Calu3 (cell line): ENCODE measurements at regions not wholly inside any gene's neighbourhood (a gene's known extent, or its start where the extent isn't known, plus 50 kb on each side); places are given as distances from the start of the nearest gene placed in this dataset.

Experiments
- BruUV-seq: library from RNA; stranded (reverse); fragments of 400-500 nt; replicated peaks from 2 replicates; lab custom pipeline; 2021; lab: Mats Ljungman, UMichigan
- CTCF ChIA-PET: fragments of 300-600 bp; sonication (Branson Sonifier 250); formaldehyde crosslinking; loops from one replicate; lab custom pipeline; 2022; ENCODE audit warnings: antibody characterized with exemption; lab: Charles Lee
- DNase-seq: peaks from one replicate; pipeline ENCODE4 v3.0.0; 2022
- H3K27ac Mint-ChIP-seq: one replicate; pipeline ENCODE4 v1.8.0; 2022; ENCODE audit warnings: mixed read lengths; ENCODE audit not compliant: unreplicated experiment
- H3K27me3 Mint-ChIP-seq: one replicate; pipeline ENCODE4 v1.8.0; 2022; ENCODE audit warnings: mixed read lengths; ENCODE audit not compliant: unreplicated experiment
- H3K36me3 Mint-ChIP-seq: one replicate; pipeline ENCODE4 v1.8.0; 2022; ENCODE audit warnings: mild to moderate bottlenecking, moderate library complexity, mixed read lengths; ENCODE audit not compliant: insufficient read depth, unreplicated experiment
- H3K4me1 Mint-ChIP-seq: one replicate; pipeline ENCODE4 v1.8.0; 2022; ENCODE audit warnings: mild to moderate bottlenecking, low read depth, mixed read lengths; ENCODE audit not compliant: unreplicated experiment
- H3K4me3 Mint-ChIP-seq: one replicate; pipeline ENCODE4 v1.8.0; 2022; ENCODE audit warnings: mild to moderate bottlenecking, low read depth, moderate library complexity, mixed read lengths; ENCODE audit not compliant: unreplicated experiment
- H3K9me3 Mint-ChIP-seq: one replicate; pipeline ENCODE4 v1.8.0; 2022; ENCODE audit warnings: low read depth, mixed read lengths; ENCODE audit not compliant: unreplicated experiment
- CTCF ChIP-seq: fragments of 200-600 bp; IDR thresholded peaks from one replicate; pipeline ENCODE4 v1.8.0; 2022; ENCODE audit warnings: antibody characterized with exemption; ENCODE audit not compliant: unreplicated experiment
- intact Hi-C: fragments of 100-400 bp; cut with micrococcal nuclease; formaldehyde crosslinking; loops from one replicate; pipeline ENCODE4 v1.10.0; 2022; ENCODE audit not compliant: unreplicated experiment

GRCh38 chr14:104343690-104344640 lies 205.6 kb downstream of the KIF26A start:
- BruUV-seq = no TSS peak
- peaks cover 93% of the 10 kb centered on the region for H3K27me3 Mint-ChIP-seq
- H3K9me3 Mint-ChIP-seq = peaks cover 3% of the 10 kb centered on the region
- intact Hi-C loops = no loop called here
- no peak for DNase-seq
- no peak overlapping the region for H3K27ac Mint-ChIP-seq
- CTCF ChIA-PET = no interaction called here
- no peaks in the 10 kb centered on the region for H3K36me3 Mint-ChIP-seq
- no peak overlapping the region for H3K4me3 Mint-ChIP-seq
- no peak for TF ChIP-seq CTCF
- H3K4me1 Mint-ChIP-seq = no peaks in the 10 kb centered on the region

- DNase-seq = no peak
- CTCF ChIA-PET = no interaction called here
These were observed 206.6 kb downstream of the KIF26A start for GRCh38 chr14:104344818-104345620.

DNA sequence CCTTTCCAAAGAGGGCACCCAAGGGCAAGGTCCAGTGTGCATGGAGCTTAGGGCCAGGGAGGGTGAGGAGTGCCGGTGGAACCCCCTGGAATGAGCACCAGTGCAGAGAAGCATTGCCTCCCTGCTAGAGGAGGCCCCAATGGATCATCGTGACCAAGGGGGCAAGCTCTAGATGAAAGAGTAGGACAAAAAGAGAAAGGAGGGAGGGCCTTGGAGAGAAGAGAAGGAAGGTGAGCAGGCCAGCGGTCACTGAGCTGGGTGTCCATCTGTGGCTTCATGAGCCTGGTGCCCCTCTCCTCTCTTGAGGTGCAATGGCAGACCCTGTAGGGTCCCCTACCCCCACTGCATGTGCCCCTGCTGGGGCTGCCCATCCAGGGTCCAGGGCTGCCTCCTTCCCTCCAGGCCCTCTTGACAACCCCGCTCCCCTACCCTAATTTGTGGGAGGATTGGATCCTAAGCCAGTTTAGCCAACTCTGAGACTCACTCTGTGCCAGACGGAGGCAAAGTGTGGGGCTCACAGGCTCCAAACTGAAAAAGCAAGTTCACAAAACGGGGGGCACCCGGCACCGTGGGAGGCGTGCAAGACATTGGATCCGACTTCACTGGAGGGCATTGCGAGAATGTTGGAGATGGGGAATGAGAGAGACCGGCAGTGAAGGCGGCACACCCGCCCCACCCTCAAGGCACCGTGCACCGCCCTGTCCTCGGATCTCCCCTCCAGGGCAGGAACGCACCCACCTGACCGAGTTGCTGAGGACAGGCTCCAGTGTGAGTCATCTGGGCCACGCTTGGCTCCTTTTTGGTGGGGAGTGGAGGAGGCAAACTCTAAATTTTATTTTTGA lies 207.5 kb downstream of the KIF26A start:
- Mint-ChIP-seq H3K27ac (no peak overlapping the region), H3K9me3 (peaks cover 3% of the 10 kb centered on the region), H3K36me3 (no peaks in the 10 kb centered on the region), H3K4me3 (no peak overlapping the region), H3K4me1 (no peaks in the 10 kb centered on the region), H3K27me3 (peaks cover 93% of the 10 kb centered on the region)
- TF ChIP-seq CTCF = no peak
- DNase-seq = no peak
- no TSS peak for BruUV-seq
- CTCF ChIA-PET = no interaction called here
- intact Hi-C loops = no loop called here

More at GRCh38 chr14:104344818-104345620, 206.6 kb downstream of the KIF26A start:
- peaks cover 3% of the 10 kb centered on the region for H3K9me3 Mint-ChIP-seq
- intact Hi-C loops = no loop called here
- H3K4me1 Mint-ChIP-seq = no peaks in the 10 kb centered on the region
- H3K36me3 Mint-ChIP-seq = no peaks in the 10 kb centered on the region
- H3K27ac Mint-ChIP-seq = no peak overlapping the region
- TF ChIP-seq CTCF = no peak
- no TSS peak for BruUV-seq
- peaks cover 93% of the 10 kb centered on the region for H3K27me3 Mint-ChIP-seq
- no peak overlapping the region for H3K4me3 Mint-ChIP-seq

- DNase-seq = no peak
- Mint-ChIP-seq H3K36me3 (no peaks in the 10 kb centered on the region), H3K4me1 (no peaks in the 10 kb centered on the region), H3K9me3 (peaks cover 2% of the 10 kb centered on the region), H3K27me3 (peaks cover 93% of the 10 kb centered on the region), H3K4me3 (no peak overlapping the region), H3K27ac (no peak overlapping the region)
- CTCF ChIA-PET = no interaction called here
- no peak for TF ChIP-seq CTCF
- no TSS peak for BruUV-seq
- intact Hi-C loops = no loop called here
These were observed 208.2 kb downstream of the KIF26A start for GRCh38 chr14:104346608-104347007.
